Lung (tissue), 11 donors: ENCODE measurements at regions not wholly inside any gene's neighbourhood (a gene's known extent, or its start where the extent isn't known, plus 50 kb on each side); places are given as distances from the start of the nearest gene placed in this dataset.

ENCODE experiments used
- ATAC-seq: fragments of 200-7000 bp; cut with Tn5 transposase; one replicate; pipeline ENCODE4 v1.9.1; 2020; ENCODE audit warnings: moderate number of reproducible peaks; ENCODE audit not compliant: insufficient read depth, low FRiP score
- DNase-seq, 3 donors: peaks; one replicate each; pipeline ENCODE4 v3.0.0-alpha.2; 2013 to 2017
- H3K27ac ChIP-seq, 2 donors: one replicate each; pipeline ENCODE4 v1.5.1; 2013; ENCODE audit warnings: mild to moderate bottlenecking in 2 of 2, moderate library complexity in 2 of 2, control low read depth in 1 of 2, inconsistent platforms in 1 of 2, low read depth in 1 of 2, low read length in 1 of 2
- H3K27me3 ChIP-seq, 3 donors: one replicate each; pipeline ENCODE4 v1.5.1; 2013; ENCODE audit warnings: low read length in 2 of 3; ENCODE audit not compliant: control insufficient read depth in 3 of 3, insufficient read depth in 3 of 3
- H3K36me3 ChIP-seq, 4 donors: one replicate each; pipeline ENCODE4 v1.5.1; 2013; ENCODE audit warnings: low read length in 4 of 4, mild to moderate bottlenecking in 1 of 4, moderate library complexity in 1 of 4; ENCODE audit not compliant: control insufficient read depth in 4 of 4, insufficient read depth in 4 of 4
- H3K4me1 ChIP-seq, 5 donors: one replicate each; pipeline ENCODE4 v1.5.1; 2013; ENCODE audit warnings: low read length in 5 of 5, mild to moderate bottlenecking in 2 of 5, moderate library complexity in 1 of 5; ENCODE audit not compliant: control insufficient read depth in 5 of 5, insufficient read depth in 5 of 5
- H3K4me3 ChIP-seq: one replicate; pipeline ENCODE4 v1.5.1; 2013; ENCODE audit warnings: mild to moderate bottlenecking, control low read depth, moderate library complexity
- H3K9ac ChIP-seq, 2 donors: one replicate each; pipeline ENCODE4 v1.5.1; 2013; ENCODE audit warnings: low read length in 2 of 2, control low read depth in 1 of 2; ENCODE audit not compliant: insufficient read depth in 1 of 2
- H3K9me3 ChIP-seq, 4 donors: one replicate each; pipeline ENCODE4 v1.5.1; 2013; ENCODE audit warnings: low read length in 3 of 4, mild to moderate bottlenecking in 1 of 4, moderate library complexity in 1 of 4; ENCODE audit not compliant: control insufficient read depth in 4 of 4, insufficient read depth in 3 of 4
- WGBS, 2 donors: extraction: QIAGEN DNeasy Blood & Tissue Kit; methylation state at CpG; one replicate each; pipeline ENCODE4 v1.1.7; 2013; 5-methylcytosine and 5-hydroxymethylcytosine counted together
- TF ChIP-seq, protein P1 (sequence below): IDR thresholded peaks from 2 replicates; pipeline ENCODE4 v1.5.1; 2012; ENCODE audit warnings: mild to moderate bottlenecking; ENCODE audit errors: control extremely low read depth, extremely low read depth
- donor health status: control.
- donor health status: control.
- donor health status: Bipolar disorder and iron deficiency.
- donor health status: healthy.
- donor health status: DM: yes; HTN: yes; CAD: no.

- TF ChIP-seq, protein P1, sequence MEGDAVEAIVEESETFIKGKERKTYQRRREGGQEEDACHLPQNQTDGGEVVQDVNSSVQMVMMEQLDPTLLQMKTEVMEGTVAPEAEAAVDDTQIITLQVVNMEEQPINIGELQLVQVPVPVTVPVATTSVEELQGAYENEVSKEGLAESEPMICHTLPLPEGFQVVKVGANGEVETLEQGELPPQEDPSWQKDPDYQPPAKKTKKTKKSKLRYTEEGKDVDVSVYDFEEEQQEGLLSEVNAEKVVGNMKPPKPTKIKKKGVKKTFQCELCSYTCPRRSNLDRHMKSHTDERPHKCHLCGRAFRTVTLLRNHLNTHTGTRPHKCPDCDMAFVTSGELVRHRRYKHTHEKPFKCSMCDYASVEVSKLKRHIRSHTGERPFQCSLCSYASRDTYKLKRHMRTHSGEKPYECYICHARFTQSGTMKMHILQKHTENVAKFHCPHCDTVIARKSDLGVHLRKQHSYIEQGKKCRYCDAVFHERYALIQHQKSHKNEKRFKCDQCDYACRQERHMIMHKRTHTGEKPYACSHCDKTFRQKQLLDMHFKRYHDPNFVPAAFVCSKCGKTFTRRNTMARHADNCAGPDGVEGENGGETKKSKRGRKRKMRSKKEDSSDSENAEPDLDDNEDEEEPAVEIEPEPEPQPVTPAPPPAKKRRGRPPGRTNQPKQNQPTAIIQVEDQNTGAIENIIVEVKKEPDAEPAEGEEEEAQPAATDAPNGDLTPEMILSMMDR, result no peak
- no peaks in the 10 kb centered on the region for H3K36me3 ChIP-seq
- no peak for DNase-seq
Observed at GRCh38 chr1:73701826-73702225, 496.1 kb downstream of the LRRIQ3 start.

GRCh38 chr1:73676186-73676585 is 521.8 kb downstream of the LRRIQ3 start:
- no peak for DNase-seq
- no peaks in the 10 kb centered on the region for H3K27me3 ChIP-seq
- ATAC-seq, result no peak
- no peak overlapping the region for H3K27ac ChIP-seq
- TF ChIP-seq, protein P1, result no peak
- H3K4me1 ChIP-seq, result no peaks in the 10 kb centered on the region
- H3K36me3 ChIP-seq, result no peaks in the 10 kb centered on the region
- WGBS, 2 donors, result 73 to 81% methylated on average over 3 of the region's 3 CpGs
- H3K4me3 ChIP-seq, result no peak overlapping the region
- no peak overlapping the region for H3K9ac ChIP-seq
- H3K9me3 ChIP-seq, result no peaks in the 10 kb centered on the region

More at GRCh38 chr1:73701826-73702225, 496.1 kb downstream of the LRRIQ3 start:
- no peak overlapping the region for H3K27ac ChIP-seq
- WGBS, 2 donors, result 48 to 59% methylated on average over 1 of the region's 1 CpG
- H3K4me1 ChIP-seq, result no peaks in the 10 kb centered on the region
- H3K9me3 ChIP-seq, result no peaks in the 10 kb centered on the region
- no peak overlapping the region for H3K9ac ChIP-seq
- H3K27me3 ChIP-seq, result no peaks in the 10 kb centered on the region
- no peak for ATAC-seq
- no peak overlapping the region for H3K4me3 ChIP-seq

DNA sequence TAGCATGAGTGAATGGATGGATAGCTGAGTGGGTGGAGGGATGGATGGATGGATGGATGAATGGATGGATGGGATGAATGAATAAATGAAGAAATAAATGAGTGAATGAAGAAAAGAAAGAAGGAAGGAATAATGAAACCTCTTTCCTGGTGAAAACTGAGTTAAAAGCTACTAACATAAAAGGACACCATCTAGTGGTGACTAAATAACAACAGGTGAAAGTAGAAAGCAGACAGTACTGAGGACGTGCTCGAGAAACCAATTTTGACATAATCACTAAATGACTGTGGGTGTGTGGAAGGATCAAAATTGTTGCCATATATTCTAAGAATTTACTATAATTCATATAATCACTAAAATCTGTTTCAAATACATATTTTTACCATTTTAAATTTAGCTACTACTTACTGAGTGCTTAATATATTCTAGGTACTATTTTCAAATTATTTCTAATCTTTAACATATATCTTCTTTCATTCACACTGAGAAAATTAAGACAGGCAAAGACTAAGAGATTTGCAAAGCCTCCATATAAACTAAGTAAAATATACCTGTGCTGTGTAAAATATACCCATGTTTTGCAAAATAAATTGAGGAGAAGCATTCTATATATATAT is 522.9 kb downstream of the LRRIQ3 start:
- Histone ChIP-seq H3K9ac (peak overlapping the region in 1 of 2 donors; percentile 71), H3K4me3 (no peak overlapping the region), H3K27me3 (no peaks in the 10 kb centered on the region), H3K36me3 (no peaks in the 10 kb centered on the region), H3K9me3 (no peaks in the 10 kb centered on the region), H3K27ac (no peak overlapping the region), H3K4me1 (no peaks in the 10 kb centered on the region)
- DNase-seq (peak in 2 of 3 donors; percentile 2 to 21), ATAC-seq (no peak)
- TF ChIP-seq, protein P1, result no peak
- 7 to 14% methylated on average over 2 of the region's 2 CpGs for WGBS, 2 donors

GRCh38 chr1:73673971-73674370 is 524.0 kb downstream of the LRRIQ3 start:
- Histone ChIP-seq H3K27me3 (no peaks in the 10 kb centered on the region), H3K27ac (no peak overlapping the region), H3K9ac (no peak overlapping the region), H3K4me3 (no peak overlapping the region), H3K36me3 (no peaks in the 10 kb centered on the region), H3K4me1 (no peaks in the 10 kb centered on the region), H3K9me3 (no peaks in the 10 kb centered on the region)
- ATAC-seq (no peak), DNase-seq (peak in 1 of 3 donors; percentile 7)
- TF ChIP-seq, protein P1, result no peak
- 91 to 95% methylated on average over 1 of the region's 1 CpG for WGBS, 2 donors
